OCI-LY7 (cell line): ENCODE measurements at regions not wholly inside any gene's neighbourhood (a gene's known extent, or its start where the extent isn't known, plus 50 kb on each side); places are given as distances from the start of the nearest gene placed in this dataset.

Experiments
- BruUV-seq: library from RNA; stranded (reverse); fragments of 400-500 nt; replicated peaks from 2 replicates; lab custom pipeline; 2021; lab: Mats Ljungman, UMichigan
- CTCF ChIA-PET: fragments of 300-600 bp; sonication (Branson Sonifier 250); formaldehyde crosslinking; loops from one replicate; lab custom pipeline; 2022; ENCODE audit warnings: antibody characterized with exemption; ENCODE audit not compliant: unreplicated experiment; lab: Charles Lee
- POLR2A ChIA-PET: fragments of 300-600 bp; sonication (Branson Sonifier 250); formaldehyde crosslinking; loops from one replicate; lab custom pipeline; 2022; ENCODE audit warnings: antibody characterized with exemption; lab: Charles Lee
- DNase-seq: peaks from one replicate; pipeline ENCODE4 v3.0.0-alpha.2; 2015; ENCODE audit warnings: low spot score
- H2AFZ ChIP-seq: fragments of 200-600 bp; sonication (generic), shearing (Covaris generic); 2 replicates; pipeline ENCODE4 v1.6.1; 2014; ENCODE audit warnings: mild to moderate bottlenecking, antibody characterized with exemption, low read length, moderate library complexity
- H3K27ac ChIP-seq: fragments of 200-600 bp; sonication (generic); 2 replicates; pipeline ENCODE4 v1.5.1; 2014; ENCODE audit warnings: mixed run types, low read depth, mild to moderate bottlenecking, moderate library complexity, low read length, inconsistent platforms; ENCODE audit not compliant: poor library complexity, severe bottlenecking
- H3K36me3 ChIP-seq: fragments of 200-600 bp; sonication (generic); 2 replicates; pipeline ENCODE4 v1.6.1; 2014; ENCODE audit warnings: mild to moderate bottlenecking, antibody characterized with exemption, low read length, moderate library complexity, mixed read lengths; ENCODE audit not compliant: insufficient read depth
- H3K4me1 ChIP-seq: fragments of 200-600 bp; sonication (generic); 2 replicates; pipeline ENCODE4 v1.5.1; 2014; ENCODE audit warnings: mild to moderate bottlenecking, low read length; ENCODE audit not compliant: insufficient read depth, poor library complexity, severe bottlenecking
- H3K4me2 ChIP-seq: fragments of 200-600 bp; sonication (generic); 2 replicates; pipeline ENCODE4 v1.6.1; 2014; ENCODE audit warnings: mild to moderate bottlenecking, low read length
- H3K4me3 ChIP-seq: fragments of 200-600 bp; sonication (generic); 2 replicates; pipeline ENCODE4 v1.5.1; 2014; ENCODE audit warnings: mild to moderate bottlenecking, low read depth, low read length; ENCODE audit not compliant: poor library complexity, severe bottlenecking
- H3K79me2 ChIP-seq: fragments of 200-600 bp; sonication (generic); 2 replicates; pipeline ENCODE4 v1.6.1; 2016; ENCODE audit warnings: low read depth, mild to moderate bottlenecking, low read length, moderate library complexity, mixed read lengths; ENCODE audit not compliant: insufficient read depth
- H3K9me2 ChIP-seq: fragments of 200-600 bp; sonication (generic); 2 replicates; pipeline ENCODE4 v1.6.1; 2016; ENCODE audit warnings: mild to moderate bottlenecking, low read length, mixed read lengths; ENCODE audit not compliant: insufficient read depth
- H3K9me3 ChIP-seq: fragments of 200-600 bp; sonication (generic); 2 replicates; pipeline ENCODE4 v1.6.1; 2014; ENCODE audit warnings: mild to moderate bottlenecking, mixed run types, low read length, mixed read lengths
- H4K20me1 ChIP-seq: fragments of 200-600 bp; sonication (generic); 2 replicates; pipeline ENCODE4 v1.6.1; 2014; ENCODE audit warnings: mild to moderate bottlenecking, antibody characterized with exemption, low read length, moderate library complexity, mixed read lengths; ENCODE audit not compliant: insufficient read depth
- EZH2phosphoT487 ChIP-seq: fragments of 200-600 bp; sonication (generic); IDR thresholded peaks from 2 replicates; pipeline ENCODE4 v1.6.1; 2018; ENCODE audit warnings: low read depth, borderline replicate concordance, mild to moderate bottlenecking, mixed run types, antibody characterized with exemption, low read length, moderate library complexity, mixed read lengths
- intact Hi-C: fragments of 100-400 bp; cut with micrococcal nuclease; formaldehyde crosslinking; loops from one replicate; pipeline ENCODE4 v1.10.0; 2022; ENCODE audit not compliant: unreplicated experiment
- TF ChIP-seq, protein P1 (sequence below): fragments of 200-600 bp; sonication (generic); conservative IDR thresholded peaks from 2 replicates; pipeline ENCODE4 v1.5.1; 2014; ENCODE audit warnings: mild to moderate bottlenecking, antibody characterized with exemption, low read length, moderate library complexity, mixed read lengths

- intact Hi-C loops = no loop called here
- POLR2A ChIA-PET = no interaction called here
These were observed 1190.4 kb upstream of the ZEB2 start for GRCh38 chr2:145710303-145710702.

GRCh38 chr2:145702305-145702704 is 1182.4 kb upstream of the ZEB2 start:
- TF ChIP-seq, protein P1, sequence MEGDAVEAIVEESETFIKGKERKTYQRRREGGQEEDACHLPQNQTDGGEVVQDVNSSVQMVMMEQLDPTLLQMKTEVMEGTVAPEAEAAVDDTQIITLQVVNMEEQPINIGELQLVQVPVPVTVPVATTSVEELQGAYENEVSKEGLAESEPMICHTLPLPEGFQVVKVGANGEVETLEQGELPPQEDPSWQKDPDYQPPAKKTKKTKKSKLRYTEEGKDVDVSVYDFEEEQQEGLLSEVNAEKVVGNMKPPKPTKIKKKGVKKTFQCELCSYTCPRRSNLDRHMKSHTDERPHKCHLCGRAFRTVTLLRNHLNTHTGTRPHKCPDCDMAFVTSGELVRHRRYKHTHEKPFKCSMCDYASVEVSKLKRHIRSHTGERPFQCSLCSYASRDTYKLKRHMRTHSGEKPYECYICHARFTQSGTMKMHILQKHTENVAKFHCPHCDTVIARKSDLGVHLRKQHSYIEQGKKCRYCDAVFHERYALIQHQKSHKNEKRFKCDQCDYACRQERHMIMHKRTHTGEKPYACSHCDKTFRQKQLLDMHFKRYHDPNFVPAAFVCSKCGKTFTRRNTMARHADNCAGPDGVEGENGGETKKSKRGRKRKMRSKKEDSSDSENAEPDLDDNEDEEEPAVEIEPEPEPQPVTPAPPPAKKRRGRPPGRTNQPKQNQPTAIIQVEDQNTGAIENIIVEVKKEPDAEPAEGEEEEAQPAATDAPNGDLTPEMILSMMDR = no peak
- TF ChIP-seq EZH2phosphoT487 = no peak
- intact Hi-C loops = no loop called here
- DNase-seq = no peak
- H4K20me1 ChIP-seq = no peaks in the 10 kb centered on the region
- no peaks in the 10 kb centered on the region for H3K79me2 ChIP-seq
- no peak overlapping the region for H3K4me2 ChIP-seq
- H3K36me3 ChIP-seq = no peaks in the 10 kb centered on the region
- no peaks in the 10 kb centered on the region for H3K4me1 ChIP-seq
- no peak overlapping the region for H3K4me3 ChIP-seq
- no peaks in the 10 kb centered on the region for H3K9me2 ChIP-seq
- CTCF ChIA-PET = no interaction called here
- no peak overlapping the region for H3K27ac ChIP-seq
- no TSS peak for BruUV-seq
- no peak overlapping the region for H2AFZ ChIP-seq
- H3K9me3 ChIP-seq = no peaks in the 10 kb centered on the region
- POLR2A ChIA-PET = interaction anchor here (0.6 to 0.8 kb wide), 5 partner anchors 9 to 1141 kb away, joined by 3 to 5 read pairs (median 3); no protein-coding TSS in a partner anchor

More at GRCh38 chr2:145710303-145710702, 1190.4 kb upstream of the ZEB2 start:
- H3K4me1 ChIP-seq = no peaks in the 10 kb centered on the region
- H3K27ac ChIP-seq = no peak overlapping the region
- H3K9me3 ChIP-seq = no peaks in the 10 kb centered on the region
- CTCF ChIA-PET = no interaction called here
- no TSS peak for BruUV-seq
- no peak for DNase-seq
- H3K4me3 ChIP-seq = no peak overlapping the region
- H3K79me2 ChIP-seq = no peaks in the 10 kb centered on the region
- H3K9me2 ChIP-seq = no peaks in the 10 kb centered on the region
- no peak overlapping the region for H3K4me2 ChIP-seq
- no peak overlapping the region for H2AFZ ChIP-seq
- no peaks in the 10 kb centered on the region for H4K20me1 ChIP-seq
- TF ChIP-seq EZH2phosphoT487 = no peak
- TF ChIP-seq, protein P1 = no peak
- no peaks in the 10 kb centered on the region for H3K36me3 ChIP-seq

DNA sequence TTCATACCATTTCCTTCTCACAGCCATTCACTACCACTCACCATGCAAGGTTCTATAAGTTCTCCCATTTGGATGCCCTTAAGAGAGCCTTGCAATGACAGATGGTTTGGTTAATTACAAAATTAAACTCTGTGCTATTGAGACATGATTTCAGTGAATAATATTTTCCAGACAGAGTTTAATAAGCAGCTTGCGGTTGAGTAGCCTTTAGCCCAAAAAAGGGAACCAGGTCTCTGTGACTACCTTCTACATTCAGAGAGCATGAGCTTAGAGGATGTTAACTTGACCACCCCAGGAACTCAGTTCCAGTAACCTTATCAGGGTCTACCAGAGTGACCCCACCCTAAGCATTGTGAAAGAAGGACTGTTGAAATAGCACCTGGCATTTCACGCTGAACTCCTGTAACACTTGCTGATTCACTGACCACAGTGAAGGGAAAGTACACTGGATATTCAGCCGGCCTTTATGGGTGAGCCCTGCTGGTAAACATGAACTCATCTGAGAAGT is 1173.1 kb upstream of the ZEB2 start:
- peaks cover 4% of the 10 kb centered on the region for H3K4me1 ChIP-seq
- no peaks in the 10 kb centered on the region for H4K20me1 ChIP-seq
- ChIA-PET POLR2A (interaction anchor here (0.6 to 1.7 kb wide), 4 partner anchors 10 to 16 kb away, joined by 3 to 4 read pairs (median 4); no protein-coding TSS in a partner anchor), CTCF (no interaction called here)
- no peak for TF ChIP-seq EZH2phosphoT487
- TF ChIP-seq, protein P1 = no peak
- H3K4me2 ChIP-seq = peak overlapping the region; percentile 17; the same call in 1 of the 2 replicates
- no TSS peak for BruUV-seq
- intact Hi-C loops = no loop called here
- no peak overlapping the region for H3K4me3 ChIP-seq
- H3K79me2 ChIP-seq = no peaks in the 10 kb centered on the region
- H3K9me2 ChIP-seq = no peaks in the 10 kb centered on the region
- H3K27ac ChIP-seq = no peak overlapping the region
- peak; percentile 5 for DNase-seq
- H3K9me3 ChIP-seq = no peaks in the 10 kb centered on the region
- H2AFZ ChIP-seq = peak overlapping the region; percentile 57; the same call in 1 of the 2 replicates
- no peaks in the 10 kb centered on the region for H3K36me3 ChIP-seq
